ENCODE measurements at regions not wholly inside any gene's neighbourhood (a gene's known extent, or its start where the extent isn't known, plus 50 kb on each side); places are given as distances from the start of the nearest gene placed in this dataset.

DNA sequence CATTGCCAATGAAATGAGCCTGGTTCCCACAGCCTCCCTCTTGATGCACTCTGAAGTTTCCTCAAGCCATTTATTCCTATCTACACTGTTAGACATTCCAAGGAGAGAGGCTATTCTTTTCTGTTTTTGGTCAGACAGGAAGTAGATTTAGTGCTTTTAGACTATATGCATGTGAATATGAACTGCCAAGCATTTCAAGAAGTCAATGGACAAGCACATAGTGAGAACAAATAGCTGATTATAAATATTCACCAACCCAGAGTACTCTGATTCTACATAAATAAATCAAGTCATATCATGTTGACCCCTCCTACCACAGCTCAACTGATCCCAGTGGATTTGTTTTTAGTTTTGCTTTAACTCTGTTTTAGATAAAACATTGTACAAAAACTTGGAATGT is 412.5 kb upstream of the RARB start:
- no peak for DNase-seq (ENCODE audit: low read depth in 1 of 2, low spot score in 1 of 2)
- Histone ChIP-seq H3K4me3 (replicated peaks; ENCODE audit: insufficient read depth, low read length) (no peak overlapping the region), H3K27me3 (ENCODE audit: insufficient read depth, poor library complexity, severe bottlenecking) (no peaks in the 10 kb centered on the region), H3K27ac (replicated peaks) (no peak overlapping the region)
- no peak for TF ChIP-seq GABPA (IDR thresholded peaks at IDR 0.05; ENCODE audit: low read depth)
- TF ChIP-seq, protein P1, sequence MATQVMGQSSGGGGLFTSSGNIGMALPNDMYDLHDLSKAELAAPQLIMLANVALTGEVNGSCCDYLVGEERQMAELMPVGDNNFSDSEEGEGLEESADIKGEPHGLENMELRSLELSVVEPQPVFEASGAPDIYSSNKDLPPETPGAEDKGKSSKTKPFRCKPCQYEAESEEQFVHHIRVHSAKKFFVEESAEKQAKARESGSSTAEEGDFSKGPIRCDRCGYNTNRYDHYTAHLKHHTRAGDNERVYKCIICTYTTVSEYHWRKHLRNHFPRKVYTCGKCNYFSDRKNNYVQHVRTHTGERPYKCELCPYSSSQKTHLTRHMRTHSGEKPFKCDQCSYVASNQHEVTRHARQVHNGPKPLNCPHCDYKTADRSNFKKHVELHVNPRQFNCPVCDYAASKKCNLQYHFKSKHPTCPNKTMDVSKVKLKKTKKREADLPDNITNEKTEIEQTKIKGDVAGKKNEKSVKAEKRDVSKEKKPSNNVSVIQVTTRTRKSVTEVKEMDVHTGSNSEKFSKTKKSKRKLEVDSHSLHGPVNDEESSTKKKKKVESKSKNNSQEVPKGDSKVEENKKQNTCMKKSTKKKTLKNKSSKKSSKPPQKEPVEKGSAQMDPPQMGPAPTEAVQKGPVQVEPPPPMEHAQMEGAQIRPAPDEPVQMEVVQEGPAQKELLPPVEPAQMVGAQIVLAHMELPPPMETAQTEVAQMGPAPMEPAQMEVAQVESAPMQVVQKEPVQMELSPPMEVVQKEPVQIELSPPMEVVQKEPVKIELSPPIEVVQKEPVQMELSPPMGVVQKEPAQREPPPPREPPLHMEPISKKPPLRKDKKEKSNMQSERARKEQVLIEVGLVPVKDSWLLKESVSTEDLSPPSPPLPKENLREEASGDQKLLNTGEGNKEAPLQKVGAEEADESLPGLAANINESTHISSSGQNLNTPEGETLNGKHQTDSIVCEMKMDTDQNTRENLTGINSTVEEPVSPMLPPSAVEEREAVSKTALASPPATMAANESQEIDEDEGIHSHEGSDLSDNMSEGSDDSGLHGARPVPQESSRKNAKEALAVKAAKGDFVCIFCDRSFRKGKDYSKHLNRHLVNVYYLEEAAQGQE (IDR thresholded peaks at IDR 0.05; ENCODE audit: insufficient replicate concordance, low read depth), result no peak
- TF ChIP-seq, protein P2, sequence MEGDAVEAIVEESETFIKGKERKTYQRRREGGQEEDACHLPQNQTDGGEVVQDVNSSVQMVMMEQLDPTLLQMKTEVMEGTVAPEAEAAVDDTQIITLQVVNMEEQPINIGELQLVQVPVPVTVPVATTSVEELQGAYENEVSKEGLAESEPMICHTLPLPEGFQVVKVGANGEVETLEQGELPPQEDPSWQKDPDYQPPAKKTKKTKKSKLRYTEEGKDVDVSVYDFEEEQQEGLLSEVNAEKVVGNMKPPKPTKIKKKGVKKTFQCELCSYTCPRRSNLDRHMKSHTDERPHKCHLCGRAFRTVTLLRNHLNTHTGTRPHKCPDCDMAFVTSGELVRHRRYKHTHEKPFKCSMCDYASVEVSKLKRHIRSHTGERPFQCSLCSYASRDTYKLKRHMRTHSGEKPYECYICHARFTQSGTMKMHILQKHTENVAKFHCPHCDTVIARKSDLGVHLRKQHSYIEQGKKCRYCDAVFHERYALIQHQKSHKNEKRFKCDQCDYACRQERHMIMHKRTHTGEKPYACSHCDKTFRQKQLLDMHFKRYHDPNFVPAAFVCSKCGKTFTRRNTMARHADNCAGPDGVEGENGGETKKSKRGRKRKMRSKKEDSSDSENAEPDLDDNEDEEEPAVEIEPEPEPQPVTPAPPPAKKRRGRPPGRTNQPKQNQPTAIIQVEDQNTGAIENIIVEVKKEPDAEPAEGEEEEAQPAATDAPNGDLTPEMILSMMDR (IDR thresholded peaks at IDR 0.05; ENCODE audit: insufficient read depth, low read length), result no peak
- TF ChIP-seq POLR2AphosphoS5 (IDR thresholded peaks at IDR 0.05; ENCODE audit: low read depth), result no peak

- no peak for TF ChIP-seq GABPA (IDR thresholded peaks at IDR 0.05; ENCODE audit: low read depth)
- no peak for TF ChIP-seq POLR2AphosphoS5 (IDR thresholded peaks at IDR 0.05; ENCODE audit: low read depth)
- no peak for TF ChIP-seq SPI1 (IDR thresholded peaks at IDR 0.05; ENCODE audit: borderline replicate concordance, low read depth)
- TF ChIP-seq, protein P1 (IDR thresholded peaks at IDR 0.05; ENCODE audit: insufficient replicate concordance, low read depth), result no peak
- TF ChIP-seq, protein P2 (IDR thresholded peaks at IDR 0.05; ENCODE audit: insufficient read depth, low read length), result no peak
Measured at GRCh38 chr3:25018909-25019308, 409.2 kb upstream of the RARB start.

DNA sequence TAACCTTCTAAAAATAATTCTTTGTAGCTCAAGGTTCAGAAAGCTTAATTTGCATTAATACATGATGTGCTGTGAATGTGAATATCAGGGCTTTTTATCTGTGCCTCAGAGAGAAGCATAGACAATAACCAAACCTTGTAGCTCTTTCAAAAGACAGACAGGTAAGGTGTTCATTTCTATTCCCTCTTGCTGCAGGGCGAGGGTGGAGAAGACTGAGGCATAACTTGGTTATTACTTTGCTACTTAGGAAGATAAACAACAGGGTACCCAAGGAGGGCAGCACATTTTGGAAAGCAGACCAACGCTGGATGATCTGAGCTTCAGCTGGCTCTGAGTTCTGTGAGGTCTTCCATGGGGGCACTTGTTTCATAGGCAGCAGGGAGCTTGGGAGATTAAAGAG is 408.6 kb upstream of the RARB start:
- H3K27ac ChIP-seq (replicated peaks), result no peak overlapping the region
- H3K27me3 ChIP-seq (ENCODE audit: insufficient read depth, poor library complexity, severe bottlenecking), result no peaks in the 10 kb centered on the region
- TF ChIP-seq, protein P2 (IDR thresholded peaks at IDR 0.05; ENCODE audit: insufficient read depth, low read length), result no peak
- TF ChIP-seq, protein P1 (IDR thresholded peaks at IDR 0.05; ENCODE audit: insufficient replicate concordance, low read depth), result no peak
- no peak for TF ChIP-seq GABPA (IDR thresholded peaks at IDR 0.05; ENCODE audit: low read depth)
- no peak for TF ChIP-seq SPI1 (IDR thresholded peaks at IDR 0.05; ENCODE audit: borderline replicate concordance, low read depth)
- no peak for TF ChIP-seq POLR2AphosphoS5 (IDR thresholded peaks at IDR 0.05; ENCODE audit: low read depth)
- no peak overlapping the region for H3K4me3 ChIP-seq (replicated peaks; ENCODE audit: insufficient read depth, low read length)
- DNase-seq (ENCODE audit: low read depth in 1 of 2, low spot score in 1 of 2), result no peak

More at GRCh38 chr3:25018909-25019308, 409.2 kb upstream of the RARB start:
- no peak overlapping the region for H3K27ac ChIP-seq (replicated peaks)
- H3K27me3 ChIP-seq (ENCODE audit: insufficient read depth, poor library complexity, severe bottlenecking), result no peaks in the 10 kb centered on the region
- DNase-seq (ENCODE audit: low read depth in 1 of 2, low spot score in 1 of 2), result no peak
- H3K4me3 ChIP-seq (replicated peaks; ENCODE audit: insufficient read depth, low read length), result no peak overlapping the region
